ENCODE measurements at regions not wholly inside any gene's neighbourhood (a gene's known extent, or its start where the extent isn't known, plus 50 kb on each side); places are given as distances from the start of the nearest gene placed in this dataset.

DNA sequence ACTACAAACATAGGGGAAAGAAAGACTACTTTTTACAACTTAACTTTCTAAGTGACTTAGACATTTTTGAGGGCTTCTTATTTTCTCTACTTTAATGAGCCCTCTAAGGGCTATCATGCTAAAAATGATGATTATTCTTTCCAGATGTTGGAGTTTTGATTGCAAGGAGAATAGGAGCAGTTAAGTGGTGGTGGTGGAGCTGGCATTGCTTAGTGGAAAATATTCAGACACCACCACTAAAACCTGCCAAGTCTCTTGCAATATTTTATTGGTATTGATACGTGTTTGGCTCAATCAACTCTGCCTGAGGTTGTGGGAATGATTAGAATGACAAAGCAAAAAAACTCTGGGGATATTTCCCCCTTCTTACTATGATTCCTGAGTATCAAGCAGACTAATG is 82.6 kb upstream of the PTGFR start:
- no peak overlapping the region for H3K4me3 ChIP-seq (ENCODE audit: low read length)
- no peaks in the 10 kb centered on the region for H3K79me2 ChIP-seq (ENCODE audit: low read length)
- no peak overlapping the region for H2AFZ ChIP-seq (ENCODE audit: low read depth, low read length)
- H3K9ac ChIP-seq (ENCODE audit: low read length) = no peak overlapping the region
- H3K4me1 ChIP-seq (ENCODE audit: low read length) = no peaks in the 10 kb centered on the region
- no peaks in the 10 kb centered on the region for H3K9me3 ChIP-seq (ENCODE audit: insufficient read depth, low read length)
- no peaks in the 10 kb centered on the region for H3K36me3 ChIP-seq (replicated peaks; ENCODE audit: low read depth, low read length)
- no peaks in the 10 kb centered on the region for H3K27me3 ChIP-seq (ENCODE audit: low read depth, low read length)
- no peaks in the 10 kb centered on the region for H4K20me1 ChIP-seq (ENCODE audit: insufficient read depth, low read length)
- no peak overlapping the region for H3K4me2 ChIP-seq (ENCODE audit: low read length)
- no peak overlapping the region for H3K27ac ChIP-seq (ENCODE audit: low read length)
- TF ChIP-seq, protein P1, sequence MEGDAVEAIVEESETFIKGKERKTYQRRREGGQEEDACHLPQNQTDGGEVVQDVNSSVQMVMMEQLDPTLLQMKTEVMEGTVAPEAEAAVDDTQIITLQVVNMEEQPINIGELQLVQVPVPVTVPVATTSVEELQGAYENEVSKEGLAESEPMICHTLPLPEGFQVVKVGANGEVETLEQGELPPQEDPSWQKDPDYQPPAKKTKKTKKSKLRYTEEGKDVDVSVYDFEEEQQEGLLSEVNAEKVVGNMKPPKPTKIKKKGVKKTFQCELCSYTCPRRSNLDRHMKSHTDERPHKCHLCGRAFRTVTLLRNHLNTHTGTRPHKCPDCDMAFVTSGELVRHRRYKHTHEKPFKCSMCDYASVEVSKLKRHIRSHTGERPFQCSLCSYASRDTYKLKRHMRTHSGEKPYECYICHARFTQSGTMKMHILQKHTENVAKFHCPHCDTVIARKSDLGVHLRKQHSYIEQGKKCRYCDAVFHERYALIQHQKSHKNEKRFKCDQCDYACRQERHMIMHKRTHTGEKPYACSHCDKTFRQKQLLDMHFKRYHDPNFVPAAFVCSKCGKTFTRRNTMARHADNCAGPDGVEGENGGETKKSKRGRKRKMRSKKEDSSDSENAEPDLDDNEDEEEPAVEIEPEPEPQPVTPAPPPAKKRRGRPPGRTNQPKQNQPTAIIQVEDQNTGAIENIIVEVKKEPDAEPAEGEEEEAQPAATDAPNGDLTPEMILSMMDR (IDR thresholded peaks at IDR 0.05; ENCODE audit: low read depth, low read length) = no peak
- no peak for TF ChIP-seq EZH2phosphoT487 (IDR thresholded peaks at IDR 0.05; ENCODE audit: low read depth)

DNA sequence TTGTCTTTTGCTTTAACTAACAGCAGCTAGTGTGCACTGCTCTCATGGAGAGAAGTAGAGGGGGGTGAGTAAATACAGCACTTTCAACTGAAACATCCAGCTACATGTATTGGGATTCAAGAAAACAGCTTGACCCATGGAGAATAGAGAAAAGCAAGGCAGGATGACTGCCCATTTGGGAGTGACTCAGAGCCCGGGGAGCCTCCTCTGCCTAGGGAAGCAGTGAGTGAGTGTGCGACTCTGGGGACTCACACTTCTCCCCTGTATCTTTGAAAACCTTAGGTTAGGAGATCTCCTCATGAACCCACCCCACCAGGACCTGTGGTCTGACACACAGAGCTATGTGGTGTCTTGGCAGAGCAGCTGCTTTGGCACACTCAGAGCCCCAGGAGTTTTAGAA is 82.0 kb upstream of the PTGFR start:
- H3K4me3 ChIP-seq (ENCODE audit: low read length) = no peak overlapping the region
- no peaks in the 10 kb centered on the region for H3K4me1 ChIP-seq (ENCODE audit: low read length)
- H3K27ac ChIP-seq (ENCODE audit: low read length) = no peak overlapping the region
- H3K9me3 ChIP-seq (ENCODE audit: insufficient read depth, low read length) = no peaks in the 10 kb centered on the region
- no peaks in the 10 kb centered on the region for H3K36me3 ChIP-seq (replicated peaks; ENCODE audit: low read depth, low read length)
- no peaks in the 10 kb centered on the region for H4K20me1 ChIP-seq (ENCODE audit: insufficient read depth, low read length)
- no peak overlapping the region for H3K4me2 ChIP-seq (ENCODE audit: low read length)
- H3K79me2 ChIP-seq (ENCODE audit: low read length) = no peaks in the 10 kb centered on the region
- H2AFZ ChIP-seq (ENCODE audit: low read depth, low read length) = no peak overlapping the region
- no peak overlapping the region for H3K9ac ChIP-seq (ENCODE audit: low read length)
- TF ChIP-seq, protein P1 (IDR thresholded peaks at IDR 0.05; ENCODE audit: low read depth, low read length) = no peak
- TF ChIP-seq EZH2phosphoT487 (IDR thresholded peaks at IDR 0.05; ENCODE audit: low read depth) = no peak
- no peaks in the 10 kb centered on the region for H3K27me3 ChIP-seq (ENCODE audit: low read depth, low read length)

DNA sequence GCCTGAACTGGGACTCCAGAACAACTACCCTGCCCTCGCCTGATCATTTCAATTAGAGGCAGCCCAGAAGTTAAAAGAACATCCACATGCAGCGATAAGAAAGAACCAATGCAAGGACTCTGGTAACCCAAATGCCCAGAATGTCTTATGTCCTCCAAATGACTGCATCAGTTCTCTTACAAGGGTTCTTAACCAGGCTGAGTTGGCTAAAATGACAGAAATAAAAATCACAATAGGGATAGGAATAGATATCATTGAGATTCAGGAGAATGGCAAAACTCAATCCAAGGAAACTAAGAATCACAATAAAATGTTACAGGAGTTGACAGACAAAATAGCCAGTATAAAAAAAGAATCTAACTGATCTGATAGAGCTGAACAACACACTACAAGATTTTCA is 80.1 kb upstream of the PTGFR start:
- TF ChIP-seq EZH2phosphoT487 (IDR thresholded peaks at IDR 0.05; ENCODE audit: low read depth) = no peak
- TF ChIP-seq, protein P1 (IDR thresholded peaks at IDR 0.05; ENCODE audit: low read depth, low read length) = no peak
- Histone ChIP-seq H3K4me1 (ENCODE audit: low read length) (no peaks in the 10 kb centered on the region), H3K79me2 (ENCODE audit: low read length) (no peaks in the 10 kb centered on the region), H3K27me3 (ENCODE audit: low read depth, low read length) (no peaks in the 10 kb centered on the region), H2AFZ (ENCODE audit: low read depth, low read length) (no peak overlapping the region), H3K9ac (ENCODE audit: low read length) (no peak overlapping the region), H4K20me1 (ENCODE audit: insufficient read depth, low read length) (no peaks in the 10 kb centered on the region), H3K36me3 (replicated peaks; ENCODE audit: low read depth, low read length) (no peaks in the 10 kb centered on the region), H3K4me3 (ENCODE audit: low read length) (no peak overlapping the region), H3K9me3 (ENCODE audit: insufficient read depth, low read length) (no peaks in the 10 kb centered on the region), H3K27ac (ENCODE audit: low read length) (no peak overlapping the region), H3K4me2 (ENCODE audit: low read length) (no peak overlapping the region)

DNA sequence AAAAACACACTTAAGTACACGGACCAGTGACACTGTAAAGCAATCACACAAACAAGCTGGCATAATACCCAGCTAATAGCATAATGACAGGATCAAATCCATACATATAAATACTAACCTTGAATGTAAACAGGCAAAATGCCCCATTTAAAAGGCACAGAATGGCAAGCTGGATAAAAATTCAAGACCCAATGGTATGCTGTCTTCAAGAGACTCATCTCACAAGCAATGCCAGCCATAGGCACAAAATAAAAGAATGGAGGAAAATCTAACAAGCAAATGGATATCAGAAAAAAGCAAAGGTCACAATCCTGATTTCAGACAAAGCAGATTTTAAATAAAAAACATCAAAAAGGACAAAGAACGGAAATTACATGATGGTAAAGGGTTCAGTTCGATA is 79.1 kb upstream of the PTGFR start:
- H3K27me3 ChIP-seq (ENCODE audit: low read depth, low read length) = no peaks in the 10 kb centered on the region
- H3K4me2 ChIP-seq (ENCODE audit: low read length) = no peak overlapping the region

More for the DNA sequence above, 79.1 kb upstream of the PTGFR start:
- no peak for TF ChIP-seq EZH2phosphoT487 (IDR thresholded peaks at IDR 0.05; ENCODE audit: low read depth)
- TF ChIP-seq, protein P1 (IDR thresholded peaks at IDR 0.05; ENCODE audit: low read depth, low read length) = no peak
- Histone ChIP-seq H3K27ac (ENCODE audit: low read length) (no peak overlapping the region), H4K20me1 (ENCODE audit: insufficient read depth, low read length) (no peaks in the 10 kb centered on the region), H3K36me3 (replicated peaks; ENCODE audit: low read depth, low read length) (no peaks in the 10 kb centered on the region), H3K9ac (ENCODE audit: low read length) (no peak overlapping the region), H3K9me3 (ENCODE audit: insufficient read depth, low read length) (no peaks in the 10 kb centered on the region), H3K79me2 (ENCODE audit: low read length) (no peaks in the 10 kb centered on the region), H3K4me3 (ENCODE audit: low read length) (no peak overlapping the region), H2AFZ (ENCODE audit: low read depth, low read length) (no peak overlapping the region), H3K4me1 (ENCODE audit: low read length) (no peaks in the 10 kb centered on the region)

Data from OCI-LY3 (cell line).